HG03571 (cell line): ENCODE measurements at regions not wholly inside any gene's neighbourhood (a gene's known extent, or its start where the extent isn't known, plus 50 kb on each side); places are given as distances from the start of the nearest gene placed in this dataset.
"Not testable (repeated sequence)": the region's sequence is repeated elsewhere in the genome, so short reads cannot be mapped to it uniquely, and the experiment has no call there.

Experiments
- ATAC-seq: cut with Tn5 transposase; IDR thresholded peaks from one replicate; pipeline ENCODE4 v1.9.1; 2021; ENCODE audit not compliant: unreplicated experiment

DNA sequence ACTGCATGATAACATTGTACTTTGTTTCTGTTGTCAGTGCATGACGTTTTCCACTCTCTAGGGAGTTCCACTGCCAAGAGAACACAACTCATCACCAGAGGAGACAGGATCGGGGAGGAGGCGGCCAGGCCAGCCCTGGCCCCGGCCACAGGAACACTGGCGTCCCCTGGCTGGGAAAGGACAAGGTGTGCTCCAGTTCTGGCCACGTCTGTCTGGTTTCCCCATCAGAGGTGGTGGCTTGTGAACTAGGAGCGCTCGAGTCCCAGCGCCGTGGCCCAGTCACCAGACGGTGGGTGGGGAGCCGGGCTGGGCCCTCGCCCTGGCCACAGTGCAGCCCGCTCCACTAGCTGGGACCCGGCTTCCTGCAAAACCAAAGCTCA is 211.9 kb upstream of the IRX4 start:
- no peak for ATAC-seq

DNA sequence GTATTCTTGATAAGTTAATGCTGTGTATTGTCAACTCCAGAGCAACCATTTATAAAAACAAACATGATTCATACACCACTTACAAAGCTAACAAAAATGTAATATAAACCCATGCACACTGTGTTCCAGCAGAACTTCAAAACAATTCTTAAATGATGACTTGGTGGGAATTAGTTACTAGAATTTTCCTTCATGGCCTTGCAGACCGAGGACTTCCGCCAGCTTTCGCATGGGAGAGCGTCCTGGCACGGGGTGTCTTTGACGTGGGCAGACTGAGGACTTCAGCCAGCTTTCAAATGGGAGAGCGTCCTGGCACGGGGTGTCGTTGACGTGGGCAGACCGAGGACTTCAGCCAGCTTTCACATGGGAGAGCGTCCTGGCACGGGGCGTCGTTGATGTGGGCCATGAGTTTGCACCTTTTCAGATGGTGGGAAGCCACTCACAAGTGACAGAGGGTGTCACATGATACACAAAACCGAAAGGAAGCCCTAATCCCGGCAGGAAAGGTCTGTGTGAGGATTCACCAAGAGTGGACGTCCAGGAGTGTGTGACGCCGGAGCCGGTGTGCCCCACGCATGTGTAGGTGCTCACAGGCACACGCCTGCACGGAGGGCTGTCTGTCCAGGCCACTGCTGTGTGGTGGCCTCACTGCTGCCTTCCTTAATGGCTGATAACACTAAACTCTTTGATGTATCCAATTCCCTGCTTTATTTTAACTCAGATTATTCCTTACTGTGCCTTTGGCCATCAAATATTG is 211.3 kb upstream of the IRX4 start:
- ATAC-seq, result no peak

- ATAC-seq, result no peak
Observed at GRCh38 chr5:2091921-2092320, 209.2 kb upstream of the IRX4 start.

- ATAC-seq, result no peak
Observed at GRCh38 chr5:2087980-2088379, 205.3 kb upstream of the IRX4 start.

DNA sequence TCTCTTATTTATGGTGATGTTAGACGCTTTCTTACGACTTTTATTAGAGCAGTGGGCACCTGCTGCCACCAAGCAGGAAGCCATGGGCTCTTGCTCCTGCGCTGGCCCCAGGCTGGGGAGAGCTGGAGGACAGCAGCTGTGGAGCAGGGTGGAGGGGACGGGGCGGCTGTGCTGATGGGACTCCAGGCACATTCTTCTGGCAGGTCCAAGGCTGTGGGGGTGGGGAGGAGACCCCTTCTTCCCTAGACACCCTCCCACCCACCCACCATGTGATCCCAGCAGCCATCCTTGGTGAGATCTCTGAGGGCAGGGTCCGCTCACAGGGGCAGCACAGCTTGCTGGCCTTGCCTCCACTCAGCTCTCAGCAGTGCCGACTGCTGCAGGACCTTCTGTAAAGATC is 192.6 kb upstream of the IRX4 start:
- ATAC-seq, result no peak

- ATAC-seq, result no peak
Observed at GRCh38 chr5:2071562-2071961, 188.8 kb upstream of the IRX4 start.

GRCh38 chr5:2070787-2071186 is 188.1 kb upstream of the IRX4 start:
- not testable (repeated sequence) for ATAC-seq

- no peak for ATAC-seq
Observed at GRCh38 chr5:2068531-2068930, 185.8 kb upstream of the IRX4 start.

DNA sequence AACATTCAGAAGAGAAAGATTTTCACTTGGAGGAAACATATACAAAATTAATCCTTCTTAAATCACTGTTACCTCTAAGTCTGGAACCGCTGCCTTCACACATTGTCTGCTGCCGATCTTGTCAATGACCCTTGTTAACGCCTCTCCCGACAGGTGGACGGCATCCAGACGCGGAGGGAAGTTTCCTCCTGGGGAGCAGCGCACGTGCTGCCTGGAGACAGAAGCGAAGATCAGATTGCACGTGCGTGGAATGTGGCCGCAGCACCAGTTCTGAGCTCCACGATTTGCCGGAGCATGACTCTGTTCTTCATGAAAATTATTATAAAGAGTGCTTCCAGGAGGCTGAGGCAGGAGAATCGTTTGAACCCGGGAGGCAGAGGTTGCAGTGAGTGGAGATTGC is 183.6 kb upstream of the IRX4 start:
- no peak for ATAC-seq

- ATAC-seq, result not testable (repeated sequence)
Observed at GRCh38 chr5:2063380-2063779, 180.7 kb upstream of the IRX4 start.

GRCh38 chr5:2052687-2053086 is 170.0 kb upstream of the IRX4 start:
- ATAC-seq, result no peak

GRCh38 chr5:2049876-2050275 is 167.2 kb upstream of the IRX4 start:
- no peak for ATAC-seq

- ATAC-seq, result no peak
Observed at GRCh38 chr5:2048664-2049063, 165.9 kb upstream of the IRX4 start.

DNA sequence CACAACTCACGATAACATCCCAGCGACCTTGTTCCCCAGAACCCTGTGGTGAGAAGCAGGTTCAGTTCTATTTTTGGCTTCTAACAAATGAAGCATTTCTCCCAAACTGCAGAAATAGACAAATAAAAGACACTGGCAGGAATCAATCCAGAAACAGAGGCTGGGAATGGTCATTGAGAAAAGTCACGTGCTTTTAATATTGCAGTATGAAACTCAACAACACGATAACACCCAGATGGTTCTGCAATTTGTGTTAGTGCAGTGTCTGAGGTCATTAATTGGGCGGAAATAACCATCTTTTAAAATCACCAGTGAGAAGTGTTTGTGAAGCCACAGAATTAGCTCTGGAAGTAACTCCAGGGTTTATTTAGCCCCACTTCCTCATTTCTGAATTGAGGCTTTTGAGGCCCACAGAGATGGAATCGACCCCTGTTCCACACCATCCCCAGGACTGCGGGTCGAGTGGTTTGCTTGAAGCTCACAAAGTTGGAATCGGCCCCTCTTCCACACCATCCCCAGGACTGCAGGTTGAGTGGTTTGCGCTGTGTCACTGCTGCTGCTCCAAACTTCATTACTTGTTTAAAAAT is 164.7 kb upstream of the IRX4 start:
- no peak for ATAC-seq

DNA sequence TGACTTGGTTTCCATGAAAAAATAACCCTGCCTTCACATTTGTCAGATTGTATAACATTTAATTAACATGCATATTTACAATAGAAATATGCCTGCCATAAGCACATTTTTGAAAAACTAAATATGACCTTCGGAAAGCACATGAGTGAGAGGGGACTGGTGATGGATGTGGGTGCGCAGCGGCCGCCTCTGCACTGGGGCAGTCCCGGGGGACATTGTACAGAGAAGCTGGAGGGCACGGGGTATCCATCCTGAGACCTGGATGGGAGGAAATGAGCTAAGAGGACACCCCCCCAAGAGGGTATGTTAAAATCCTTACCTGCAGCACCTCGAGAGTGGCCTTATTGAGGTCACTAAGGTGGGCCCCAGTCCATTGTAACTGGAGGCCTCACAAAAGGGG is 161.3 kb upstream of the IRX4 start:
- no peak for ATAC-seq

DNA sequence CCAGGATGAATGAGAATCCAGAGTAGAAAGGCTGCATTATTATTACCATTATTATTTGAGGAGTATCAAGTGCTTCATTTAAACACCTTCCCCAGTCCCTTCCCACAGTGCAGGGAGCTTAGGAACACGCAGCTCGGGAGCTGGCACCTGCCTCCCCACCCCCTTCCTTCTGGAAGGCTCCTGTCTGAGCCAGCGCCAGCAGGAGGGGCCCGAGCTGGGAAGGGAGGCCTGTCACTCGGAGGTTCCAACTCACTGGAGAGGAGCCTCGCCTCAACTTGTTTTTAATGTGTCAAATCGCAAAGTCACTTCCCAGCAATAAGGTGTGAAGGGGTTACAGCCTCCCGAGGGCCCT is 156.4 kb upstream of the IRX4 start:
- no peak for ATAC-seq

- ATAC-seq, result peak; percentile 92
Observed at GRCh38 chr5:2038321-2039179, 155.8 kb upstream of the IRX4 start.

DNA sequence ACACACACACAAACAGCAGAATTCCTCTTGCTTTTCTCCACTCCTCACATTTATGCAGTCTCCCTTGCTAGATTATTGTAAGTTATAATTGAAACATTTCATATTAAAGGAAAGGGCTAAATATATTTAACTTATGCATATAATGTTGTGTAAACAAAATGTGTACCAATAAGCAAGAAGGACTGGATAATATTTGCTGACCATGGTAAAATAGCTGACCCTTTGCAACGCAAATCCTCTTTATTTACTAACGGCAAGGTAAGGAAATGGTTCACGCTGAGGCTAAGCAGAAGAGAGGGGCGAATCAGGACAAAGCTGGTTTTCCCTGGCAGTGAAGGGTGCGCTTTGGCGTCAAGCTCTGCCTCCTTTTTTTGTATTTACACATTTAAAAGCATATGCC is 154.2 kb upstream of the IRX4 start:
- no peak for ATAC-seq

DNA sequence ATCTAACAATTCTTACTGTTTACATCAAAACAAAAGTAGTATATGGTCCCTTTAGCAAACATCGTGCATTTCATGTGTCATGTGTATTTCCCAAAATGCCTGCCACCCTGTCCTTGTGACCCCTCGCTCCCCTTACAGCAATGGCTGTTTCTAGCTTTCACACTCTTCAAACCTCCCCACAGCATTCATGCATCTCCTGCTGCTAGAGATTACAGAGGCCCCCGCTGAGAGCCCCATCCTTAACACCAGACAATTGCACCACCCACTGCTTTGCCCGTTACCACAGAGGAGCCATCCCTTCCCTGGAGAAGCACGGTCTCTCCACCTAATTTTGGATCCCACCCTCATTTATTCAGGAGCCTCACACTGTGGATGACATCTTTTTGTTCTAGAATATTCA is 149.7 kb upstream of the IRX4 start:
- no peak for ATAC-seq

DNA sequence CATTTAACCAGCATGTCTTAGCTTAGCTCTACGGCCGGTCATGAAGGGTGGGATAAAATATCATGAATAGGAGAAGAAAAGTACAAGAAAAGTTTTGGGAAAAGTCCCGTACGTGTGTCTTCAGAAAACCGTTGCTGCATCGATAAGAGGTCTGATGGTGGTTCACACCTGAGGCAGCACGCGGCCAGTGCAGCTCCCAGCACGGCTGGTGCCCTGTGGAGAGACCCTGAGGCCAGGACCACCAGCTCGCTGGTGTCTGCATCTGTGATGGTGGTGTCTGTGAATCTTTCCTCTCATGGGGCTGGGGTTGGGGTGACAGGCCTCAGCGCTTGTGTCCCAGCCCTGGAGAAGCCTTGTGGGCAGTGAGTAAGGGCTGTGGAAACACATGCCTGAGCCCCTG is 148.9 kb upstream of the IRX4 start:
- no peak for ATAC-seq

GRCh38 chr5:2030131-2030530 is 147.4 kb upstream of the IRX4 start:
- ATAC-seq, result no peak

DNA sequence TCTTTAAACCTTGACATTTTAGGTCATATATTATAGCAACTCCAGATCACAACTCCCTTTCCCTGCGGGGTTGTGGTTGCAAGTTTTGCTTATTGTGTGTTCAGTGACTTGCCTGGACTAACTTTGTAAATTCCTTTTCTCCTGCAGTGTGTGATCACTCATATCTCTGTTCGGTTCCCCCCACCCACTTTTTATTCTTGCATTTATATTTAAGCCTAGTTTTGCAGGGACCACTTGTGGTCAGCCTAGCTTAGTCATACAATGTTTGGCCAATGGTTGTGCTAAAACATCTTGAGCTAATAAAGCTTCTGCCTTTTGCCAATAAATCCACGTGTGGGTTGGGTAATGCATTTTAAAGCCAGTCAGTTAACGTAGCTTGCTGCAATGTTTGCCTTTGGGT is 146.5 kb upstream of the IRX4 start:
- no peak for ATAC-seq
